CD1c-positive myeloid dendritic cell (primary cell): ENCODE measurements at regions not wholly inside any gene's neighbourhood (a gene's known extent, or its start where the extent isn't known, plus 50 kb on each side); places are given as distances from the start of the nearest gene placed in this dataset.

Experiments used
- DNase-seq: peaks from one replicate; pipeline ENCODE4 v3.0.0-alpha.2; 2016; ENCODE audit errors: extremely low spot score

DNA sequence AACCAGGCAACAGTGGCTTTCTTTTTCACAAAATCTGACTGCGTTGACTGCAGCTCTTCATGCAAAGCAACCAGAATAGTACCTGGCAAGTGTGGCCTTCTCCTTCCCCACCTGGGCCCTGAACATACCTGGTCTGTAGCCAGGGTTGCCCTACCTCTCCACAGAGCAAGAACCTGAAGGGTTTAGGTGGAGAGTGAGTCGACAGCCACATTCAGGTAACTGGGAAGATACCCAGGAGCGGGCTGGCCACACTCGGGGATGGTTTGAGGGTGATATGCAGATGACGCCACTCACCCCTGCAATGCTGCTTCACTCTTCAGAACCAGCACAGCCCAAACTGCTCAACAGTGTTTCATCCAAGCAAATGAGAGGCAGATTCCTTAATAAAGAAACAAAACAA, 117.3 kb downstream of the TTC32 start:
- DNase-seq, result no peak

DNA sequence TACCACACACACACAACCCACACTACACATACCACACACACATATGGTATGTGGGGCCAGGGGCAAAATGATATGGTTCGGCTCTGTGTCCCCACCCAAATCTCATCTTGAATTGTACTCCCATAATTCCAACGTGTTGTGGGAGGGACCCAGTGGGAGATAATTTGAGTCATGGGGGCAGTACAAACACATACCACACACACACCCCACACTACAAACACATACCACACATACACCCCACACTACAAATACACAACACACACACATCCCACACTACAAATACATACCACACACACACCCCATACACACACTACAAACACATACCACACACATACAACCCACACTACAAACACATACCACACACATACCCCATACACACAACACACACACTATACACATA, 117.8 kb downstream of the TTC32 start:
- no peak for DNase-seq

GRCh38 chr2:19776941-19777514, 124.8 kb downstream of the TTC32 start:
- no peak for DNase-seq

DNA sequence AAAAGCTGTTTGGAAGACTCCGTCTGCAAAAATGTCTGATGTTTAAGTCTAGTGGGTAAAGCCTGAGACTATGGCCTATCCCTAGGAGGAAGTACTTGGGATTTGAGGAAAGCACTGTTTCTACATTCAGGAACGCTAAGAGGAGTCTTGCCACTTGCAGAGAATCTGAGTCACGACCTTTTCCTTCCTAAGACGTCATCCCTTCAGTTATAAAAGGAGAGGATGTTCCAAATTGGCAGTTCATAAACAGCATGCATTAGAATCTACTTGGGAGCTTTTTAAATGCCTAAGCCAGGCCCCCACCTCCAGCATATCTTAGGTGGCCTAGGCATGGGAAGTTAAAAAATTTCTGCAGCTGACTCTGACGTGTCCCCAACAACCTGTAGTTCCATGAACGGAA, 125.9 kb downstream of the TTC32 start:
- DNase-seq, result no peak

GRCh38 chr2:19775315-19775714, 126.5 kb downstream of the TTC32 start:
- DNase-seq, result no peak

DNA sequence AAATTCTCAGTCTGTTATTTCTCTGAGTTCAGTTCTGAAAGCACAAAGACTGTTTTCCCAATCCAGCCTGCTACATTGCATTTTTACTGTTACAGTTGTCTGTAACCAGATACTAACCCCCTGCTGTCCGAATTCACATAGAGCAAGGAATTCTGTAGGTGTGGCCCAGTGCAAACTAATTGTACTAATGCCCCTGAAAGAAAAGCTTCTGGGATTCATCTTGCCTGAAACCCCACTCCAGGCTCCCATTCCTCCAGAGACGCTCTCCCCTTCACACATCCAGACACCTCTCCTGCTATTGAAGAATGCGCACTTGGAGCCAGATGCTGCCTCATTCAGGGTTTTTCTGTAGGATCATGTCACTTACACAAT, 127.0 kb downstream of the TTC32 start:
- DNase-seq, result no peak

DNA sequence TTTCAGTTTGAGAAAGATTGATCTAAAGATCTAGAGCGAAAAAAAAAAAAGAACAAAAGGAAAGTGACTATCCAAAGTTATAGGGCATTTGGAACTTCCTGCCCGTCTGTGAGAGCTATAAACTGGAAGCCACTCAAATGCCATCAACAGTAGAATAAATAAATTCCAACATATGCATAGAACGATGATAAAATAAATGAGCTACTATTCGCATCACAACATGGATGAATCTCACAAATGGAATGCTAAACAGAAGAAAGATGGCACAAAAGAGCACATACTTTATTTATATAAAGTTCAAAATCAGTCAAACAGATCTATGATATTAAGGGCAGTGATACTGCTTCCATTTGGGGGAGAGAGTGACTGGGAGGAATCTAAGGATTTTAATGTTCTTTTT, 128.8 kb downstream of the TTC32 start:
- no peak for DNase-seq

DNA sequence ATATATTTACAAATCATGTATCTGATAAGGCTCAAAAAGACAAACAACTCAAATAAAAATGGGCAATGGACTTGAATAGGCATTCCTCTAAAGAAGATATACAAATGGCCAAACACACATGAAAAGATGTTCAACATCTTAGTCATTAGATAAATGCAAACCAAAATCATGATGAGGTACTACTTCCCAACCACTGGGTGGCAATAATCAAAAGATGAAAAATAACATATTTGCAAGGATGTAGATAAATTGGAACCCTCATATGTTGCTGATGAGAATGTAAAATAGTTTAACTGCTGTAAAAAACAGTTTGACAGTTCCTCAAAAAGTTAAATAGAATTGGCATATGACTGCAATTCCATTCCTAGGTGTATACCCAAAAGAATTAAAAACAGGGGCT, 132.3 kb downstream of the TTC32 start:
- DNase-seq, result no peak

DNA sequence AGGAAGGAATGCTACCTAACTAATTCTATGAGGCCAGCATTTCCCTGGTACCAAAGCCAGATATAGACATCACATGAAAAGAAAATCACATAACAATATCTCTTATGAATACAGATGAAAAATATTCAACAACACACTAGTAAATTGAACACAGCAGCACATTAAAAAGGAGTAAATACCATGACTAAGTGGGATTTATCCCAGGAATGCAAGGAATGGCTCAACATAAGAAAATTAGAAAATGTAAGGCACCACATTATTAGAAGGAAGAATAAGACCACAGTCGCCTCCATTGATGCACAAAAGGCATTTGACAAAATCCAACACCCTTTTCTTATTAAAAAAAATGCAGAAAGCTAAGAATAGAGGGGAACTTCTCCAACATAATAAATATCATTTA, 133.9 kb downstream of the TTC32 start:
- no peak for DNase-seq

GRCh38 chr2:19764998-19765397, 136.8 kb downstream of the TTC32 start:
- DNase-seq, result no peak

DNA sequence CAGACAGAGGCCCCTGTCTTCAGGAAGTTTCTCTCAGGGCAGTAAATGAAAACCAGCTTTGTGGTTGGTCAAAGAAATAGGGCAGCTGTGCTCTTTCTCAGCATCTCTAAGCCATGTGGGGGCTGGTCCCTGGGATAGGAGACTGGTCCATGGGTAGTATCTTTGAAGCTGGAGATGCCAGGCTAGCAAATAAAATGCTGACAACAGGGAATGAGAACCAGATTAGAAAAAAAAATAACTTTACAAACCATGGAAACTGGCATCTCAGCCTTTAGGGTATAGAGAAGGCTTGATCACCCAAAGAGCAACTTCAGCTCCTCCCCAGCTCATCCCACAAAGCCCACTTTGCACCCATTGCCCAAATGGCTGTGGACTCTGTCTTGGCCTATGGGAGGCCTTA, 138.1 kb downstream of the TTC32 start:
- no peak for DNase-seq

- no peak for DNase-seq
These were observed 138.7 kb downstream of the TTC32 start for GRCh38 chr2:19762959-19763605.

GRCh38 chr2:19762142-19762541, 139.6 kb downstream of the TTC32 start:
- DNase-seq, result no peak

GRCh38 chr2:19759880-19760279, 141.9 kb downstream of the TTC32 start:
- DNase-seq, result no peak

DNA sequence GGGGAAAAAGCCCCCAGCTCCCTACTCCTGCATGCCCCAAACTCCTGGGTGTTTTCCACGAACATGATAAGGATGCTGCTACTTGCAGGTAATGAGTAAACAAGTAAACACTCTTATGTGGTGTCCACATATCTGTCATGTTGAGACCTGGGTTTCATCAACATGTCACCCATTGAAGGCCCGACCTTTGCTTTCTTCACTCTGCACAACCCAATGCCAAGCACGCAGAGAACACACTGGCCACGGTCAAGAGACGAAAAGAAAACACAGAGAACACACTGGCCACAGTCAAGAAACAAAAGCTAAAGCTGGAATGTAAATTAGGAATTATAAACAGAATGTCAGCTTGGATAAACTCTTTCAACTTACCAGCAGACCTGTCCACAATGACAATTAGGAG, 143.1 kb downstream of the TTC32 start:
- DNase-seq, result no peak

GRCh38 chr2:19757586-19757985, 144.2 kb downstream of the TTC32 start:
- DNase-seq, result no peak

DNA sequence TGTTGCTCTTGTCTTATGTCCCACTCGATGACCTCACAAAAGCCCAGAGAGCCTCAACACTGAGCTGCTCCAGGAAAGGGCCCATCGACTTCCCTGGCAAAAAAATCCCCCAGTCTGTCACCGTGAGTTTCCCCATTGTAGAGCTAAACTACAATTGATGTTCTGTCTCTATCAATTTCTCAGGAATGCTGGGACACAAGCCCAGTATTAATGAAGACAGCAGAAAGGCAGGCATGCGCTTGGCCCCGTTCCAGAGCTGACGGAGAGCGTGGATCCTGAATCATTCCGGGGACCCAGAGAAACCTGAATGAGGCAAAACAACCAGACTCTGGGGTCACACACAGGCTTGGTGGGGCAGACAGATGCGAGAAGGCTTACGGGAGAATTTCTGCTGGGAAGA, 146.9 kb downstream of the TTC32 start:
- no peak for DNase-seq

DNA sequence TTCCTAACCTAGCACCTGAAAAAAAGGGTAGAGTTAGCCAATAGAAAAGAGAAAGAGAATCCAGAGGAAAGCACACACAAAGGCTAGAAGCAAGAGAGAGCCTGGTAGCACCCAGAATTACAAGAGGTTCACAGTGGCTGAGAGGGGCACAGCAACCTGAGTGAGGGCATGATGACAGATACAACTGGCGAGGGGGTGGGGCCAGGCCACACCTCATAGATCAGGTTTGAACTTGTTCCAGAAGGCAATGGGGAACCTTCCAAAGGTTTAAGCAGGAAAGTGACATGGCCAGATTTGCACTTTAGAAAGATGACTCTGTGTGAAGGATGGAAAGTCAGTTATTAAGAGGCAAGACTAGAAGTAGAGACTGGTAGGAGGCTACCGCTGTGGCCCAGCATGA, 148.0 kb downstream of the TTC32 start:
- DNase-seq, result no peak

DNA sequence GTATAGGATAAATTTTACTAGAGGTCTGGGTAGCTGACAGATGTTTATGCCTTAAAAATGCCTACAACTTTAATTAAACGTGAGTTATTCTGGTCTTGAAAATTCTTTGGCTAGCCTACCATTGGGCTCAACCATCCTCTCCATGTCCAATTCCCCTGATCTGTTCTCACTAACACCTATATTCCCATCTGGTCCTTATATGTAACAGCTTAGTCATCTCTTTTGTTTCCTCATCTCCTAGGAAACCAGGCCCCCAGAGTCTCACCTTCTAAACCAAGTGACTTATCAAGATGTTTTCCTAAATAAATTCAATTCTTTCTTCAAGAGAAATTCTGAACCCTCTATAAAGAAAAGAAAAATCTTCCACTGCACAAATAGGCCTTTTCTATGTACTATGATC, 148.5 kb downstream of the TTC32 start:
- no peak for DNase-seq

DNA sequence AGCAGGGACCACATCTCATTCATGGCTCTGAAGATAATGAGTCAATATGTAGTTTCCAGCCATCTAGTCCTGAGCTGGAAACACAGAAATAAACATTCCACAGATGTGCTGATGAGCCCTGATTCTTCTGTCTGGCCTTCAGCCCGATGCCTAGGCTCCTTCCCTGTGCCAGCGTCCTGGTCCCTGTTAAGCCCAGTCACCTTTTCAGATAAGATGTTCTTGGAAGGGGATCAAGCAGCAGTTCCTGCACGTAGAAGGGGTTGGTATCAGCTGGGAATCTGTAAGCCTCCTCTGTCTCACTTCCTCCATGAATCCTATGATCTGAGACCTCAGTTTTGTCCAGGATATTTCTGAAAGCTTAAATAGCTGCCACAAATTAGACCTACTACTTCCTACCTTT, 149.3 kb downstream of the TTC32 start:
- no peak for DNase-seq

DNA sequence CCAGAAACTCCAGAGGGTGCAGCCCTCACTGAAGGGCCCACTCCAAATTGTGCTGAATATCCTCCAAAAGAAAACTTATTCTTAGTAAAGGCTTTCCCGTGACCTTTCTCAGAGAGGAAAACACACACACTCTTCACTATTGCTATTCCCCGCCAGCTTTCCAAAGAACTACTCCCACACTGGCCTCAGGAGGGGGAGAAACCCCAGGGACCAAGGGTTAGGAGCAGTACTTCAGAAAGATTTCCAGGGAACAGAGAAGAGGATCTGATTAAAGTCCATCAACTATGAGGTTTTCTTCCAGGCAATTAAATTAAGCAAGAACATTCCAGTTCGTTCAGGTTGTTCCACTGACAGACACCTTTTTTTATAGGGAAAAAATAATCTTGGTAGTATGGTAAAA, 150.2 kb downstream of the TTC32 start:
- DNase-seq, result no peak

DNA sequence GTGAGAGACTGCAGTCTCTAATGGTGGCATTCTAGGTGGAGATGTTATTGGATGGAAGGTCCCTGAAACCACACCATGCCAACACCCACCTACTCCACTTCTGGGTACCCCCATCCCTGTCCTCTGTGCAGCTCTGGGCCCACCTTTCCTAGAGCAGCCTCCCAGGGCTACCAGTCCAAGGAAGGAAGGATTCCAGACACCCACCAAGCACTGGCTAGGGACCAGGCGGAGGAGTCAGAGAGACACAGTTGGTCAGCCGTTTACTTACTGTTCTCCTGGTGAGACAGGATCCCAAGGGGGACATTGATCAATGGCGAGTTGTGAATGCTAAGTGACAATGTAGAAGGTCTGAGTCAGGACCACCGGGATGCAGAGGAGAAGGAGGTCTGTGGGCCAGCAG, 151.6 kb downstream of the TTC32 start:
- no peak for DNase-seq

GRCh38 chr2:19749507-19749836, 152.3 kb downstream of the TTC32 start:
- no peak for DNase-seq

DNA sequence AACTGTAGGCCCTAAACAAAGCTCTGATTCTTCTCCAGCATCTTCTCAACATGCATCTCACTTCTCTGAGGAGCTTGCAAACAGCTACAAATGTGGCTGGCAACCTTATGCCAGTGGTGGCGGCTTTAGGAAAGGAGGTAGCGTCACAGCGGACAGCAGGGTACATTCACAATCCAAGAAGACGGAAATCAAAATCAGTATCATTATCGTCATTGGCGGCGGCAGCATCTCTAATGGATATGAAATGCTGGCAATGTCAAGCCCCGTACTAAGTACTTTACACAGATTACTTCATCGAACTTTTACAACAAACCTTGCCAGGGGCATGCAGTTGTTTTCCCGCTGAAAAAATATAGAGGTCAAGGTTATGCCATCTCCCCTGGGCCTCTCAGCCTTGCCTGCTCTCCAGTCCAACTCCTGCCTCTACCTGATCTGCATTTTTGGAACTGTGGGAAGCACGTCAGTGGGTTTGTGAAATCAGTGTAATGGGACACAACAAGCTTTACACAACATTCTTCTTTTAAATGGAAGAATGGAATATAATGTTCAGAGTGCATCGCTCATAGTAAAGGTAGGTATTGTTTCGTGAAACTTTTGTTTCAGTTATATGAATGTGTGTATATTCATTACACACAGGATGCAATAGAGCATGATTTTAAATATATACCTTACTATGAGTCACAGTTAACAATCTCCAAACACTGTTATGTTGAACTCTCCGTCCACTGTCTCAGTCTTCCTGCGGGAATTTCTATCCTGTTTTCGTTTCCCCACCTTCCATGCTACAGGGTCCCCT, 152.9 kb downstream of the TTC32 start:
- no peak for DNase-seq
